Activated CD8-positive, alpha-beta memory T cell treated with anti-CD3 and anti-CD28 coated beads, Interleukin-2, amount 50 U/mL, for 4 hours (primary cell): ENCODE measurements at regions not wholly inside any gene's neighbourhood (a gene's known extent, or its start where the extent isn't known, plus 50 kb on each side); places are given as distances from the start of the nearest gene placed in this dataset.
"Not testable (repeated sequence)": the region's sequence is repeated elsewhere in the genome, so short reads cannot be mapped to it uniquely, and the experiment has no call there.

Source experiments
- DNase-seq: peaks from one replicate; pipeline ENCODE4 v3.0.0-alpha.2; 2020

DNA sequence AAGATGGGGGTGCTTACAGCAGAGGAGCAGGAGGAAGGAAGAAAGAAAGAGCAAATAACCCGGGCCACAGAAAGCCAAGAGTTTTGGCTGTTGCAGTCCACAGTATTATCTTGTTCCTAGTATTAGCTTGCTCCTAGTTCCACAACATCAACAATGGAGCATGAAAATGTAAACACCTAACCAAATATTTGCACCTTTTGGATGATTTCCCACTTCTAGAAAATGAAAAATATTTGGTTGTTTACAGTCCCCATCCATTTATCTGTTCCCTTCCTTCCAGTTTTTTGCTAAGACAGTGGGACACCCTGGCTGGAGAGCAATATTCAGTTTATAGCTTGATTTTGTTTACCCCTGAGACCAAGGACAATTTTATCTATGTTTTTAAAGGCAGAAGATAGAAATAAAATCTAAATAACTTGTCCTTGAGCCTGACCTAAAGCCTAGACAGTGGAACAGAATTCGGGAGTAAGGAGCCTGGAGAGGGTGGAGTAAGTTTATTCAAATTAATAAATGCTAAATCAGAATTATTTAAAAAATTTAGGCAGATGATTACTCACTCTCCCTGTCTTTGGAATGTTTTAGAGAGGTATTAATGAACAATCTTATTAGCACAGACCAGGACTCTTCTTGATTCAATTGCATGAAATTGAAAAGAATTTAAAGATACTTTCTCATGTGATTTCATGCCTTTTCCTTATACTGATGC, 51.6 kb downstream of the RESF1 start:
- DNase-seq = no peak

DNA sequence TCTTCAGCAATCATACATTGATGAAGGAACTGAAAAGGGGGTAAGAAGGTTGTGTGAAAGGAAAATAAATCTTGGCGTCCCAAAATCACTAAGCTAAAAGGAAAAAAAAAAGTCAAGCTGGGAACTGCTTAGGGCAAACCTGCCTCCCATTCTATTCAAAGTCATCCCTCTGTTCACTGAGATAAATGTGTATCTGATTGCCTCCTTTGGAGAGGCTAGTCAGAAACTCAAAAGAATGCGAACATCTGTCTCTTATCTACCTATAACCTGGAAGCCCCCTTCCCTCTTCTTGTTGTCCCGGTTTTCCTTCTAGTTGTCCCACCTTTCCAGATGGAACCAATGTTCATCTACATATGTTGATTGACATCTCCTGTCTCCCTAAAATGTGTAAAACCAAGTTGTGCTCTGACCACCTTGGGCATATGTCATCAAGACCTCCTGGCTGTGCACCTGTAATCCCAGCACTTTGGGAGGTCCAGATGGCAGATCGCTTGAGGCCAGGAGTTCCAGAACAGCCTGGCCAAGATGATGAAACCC, 53.1 kb downstream of the RESF1 start:
- DNase-seq = no peak

DNA sequence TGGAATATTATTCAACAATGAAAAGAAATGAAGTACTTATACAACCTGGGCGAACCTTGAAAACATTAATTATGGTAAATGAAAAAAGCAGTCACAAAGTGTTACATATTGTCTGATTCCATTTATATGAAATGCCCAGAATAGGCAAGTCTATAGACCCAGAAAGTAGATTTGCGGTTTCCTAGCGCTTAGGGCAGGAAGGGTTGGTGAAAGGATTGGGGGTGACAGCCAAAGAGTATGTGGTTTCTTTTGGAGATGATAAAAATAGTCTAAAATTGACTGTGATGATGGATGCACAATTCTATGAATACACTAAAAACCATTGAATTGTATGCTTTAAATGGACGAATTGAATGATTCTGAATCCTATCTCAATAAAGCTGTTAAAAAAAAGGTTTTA, 55.8 kb downstream of the RESF1 start:
- no peak for DNase-seq

DNA sequence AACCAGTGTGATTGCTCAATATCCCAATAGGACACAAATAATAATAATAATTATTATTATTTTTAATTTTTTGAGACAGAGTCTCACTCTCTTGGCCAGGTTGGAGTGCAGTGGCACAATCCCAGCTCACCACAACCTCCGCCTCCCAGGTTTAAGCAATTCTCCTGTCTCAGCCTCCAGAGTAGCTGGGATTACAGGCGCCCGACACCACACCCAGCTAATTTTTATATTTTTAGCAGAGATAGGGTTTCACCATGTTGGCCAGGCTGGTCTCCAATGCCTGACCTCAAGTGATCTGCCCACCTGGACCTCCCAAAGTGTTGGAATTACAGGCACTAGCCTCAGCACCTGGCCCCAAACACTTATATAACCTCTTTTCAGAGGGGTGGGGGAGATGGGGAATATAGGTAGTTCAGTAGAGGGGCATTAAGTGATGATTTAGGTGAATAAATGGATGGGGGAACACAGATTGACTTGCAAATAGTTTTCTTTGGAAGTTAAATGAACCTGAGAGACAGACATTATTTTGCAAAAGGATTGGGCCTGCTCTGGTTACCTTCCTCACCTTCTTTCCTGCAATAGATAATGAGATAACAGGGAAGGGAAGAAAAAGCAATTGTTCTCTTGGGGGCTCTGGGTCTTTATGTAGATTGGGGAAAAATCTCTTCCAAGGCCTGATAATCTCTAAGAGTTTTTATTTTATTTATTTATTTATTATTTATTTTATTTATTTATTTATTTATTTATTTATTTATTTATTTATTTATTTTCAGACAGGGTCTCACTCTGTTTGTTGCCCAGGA, 57.7 kb downstream of the RESF1 start:
- no peak for DNase-seq

DNA sequence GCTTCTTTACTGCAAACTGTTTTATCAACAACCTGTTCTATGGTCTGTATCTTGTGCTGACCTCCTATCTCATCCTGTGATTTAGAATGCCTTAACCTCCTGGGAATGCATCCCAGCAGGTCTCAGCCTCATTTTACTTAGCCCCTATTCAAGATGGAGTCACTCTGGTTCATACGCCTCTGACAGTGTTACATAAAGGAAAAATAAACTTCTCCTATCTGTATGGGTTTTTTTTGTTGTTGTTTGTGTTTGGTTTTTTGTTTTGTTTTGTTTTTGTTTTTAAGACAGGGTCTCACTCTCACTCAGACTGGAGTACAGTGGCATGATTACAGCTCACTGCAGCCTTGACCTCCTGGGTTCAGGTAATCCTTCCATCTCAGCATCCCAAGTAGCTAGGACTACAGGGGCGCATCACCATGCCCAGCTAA, 62.1 kb downstream of the RESF1 start:
- no peak for DNase-seq

DNA sequence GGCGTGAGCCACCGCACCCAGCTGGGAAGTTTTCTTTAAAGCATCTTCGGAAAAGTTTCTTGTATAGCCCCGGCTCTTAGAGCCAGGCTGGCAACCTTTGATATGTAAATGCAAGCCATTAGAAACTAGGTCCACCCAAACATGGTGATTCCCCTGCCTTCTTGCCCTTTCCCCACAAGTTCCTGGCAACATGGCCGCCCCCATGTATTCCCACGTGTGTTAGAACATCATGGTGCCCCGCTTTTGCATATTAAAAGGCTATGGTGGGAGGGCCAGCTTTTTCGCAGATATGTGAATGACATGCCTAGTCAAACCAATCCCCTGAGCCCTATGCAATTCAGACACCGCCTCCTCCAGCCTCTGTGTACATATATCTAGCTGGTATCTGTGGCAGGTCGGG, 63.2 kb downstream of the RESF1 start:
- not testable (repeated sequence) for DNase-seq

DNA sequence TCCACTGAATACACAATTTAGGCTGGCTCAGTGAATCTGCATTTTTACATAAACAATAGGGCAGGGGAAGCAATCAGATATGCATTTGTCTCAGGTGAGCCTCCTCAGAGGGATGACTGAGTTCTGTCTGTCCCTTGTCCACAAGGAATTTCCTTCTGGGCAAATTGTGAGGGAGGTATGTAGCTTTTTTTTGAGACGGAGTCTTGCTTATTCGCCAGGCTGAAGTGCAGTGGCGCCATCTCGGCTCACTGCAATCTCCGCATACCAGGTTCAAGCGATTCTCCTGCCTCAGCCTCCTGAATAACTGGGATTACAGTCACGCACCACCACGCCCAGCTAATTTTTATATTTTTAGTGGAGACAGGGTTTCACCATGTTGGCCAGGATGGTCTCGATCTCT, 64.6 kb downstream of the RESF1 start:
- not testable (repeated sequence) for DNase-seq

DNA sequence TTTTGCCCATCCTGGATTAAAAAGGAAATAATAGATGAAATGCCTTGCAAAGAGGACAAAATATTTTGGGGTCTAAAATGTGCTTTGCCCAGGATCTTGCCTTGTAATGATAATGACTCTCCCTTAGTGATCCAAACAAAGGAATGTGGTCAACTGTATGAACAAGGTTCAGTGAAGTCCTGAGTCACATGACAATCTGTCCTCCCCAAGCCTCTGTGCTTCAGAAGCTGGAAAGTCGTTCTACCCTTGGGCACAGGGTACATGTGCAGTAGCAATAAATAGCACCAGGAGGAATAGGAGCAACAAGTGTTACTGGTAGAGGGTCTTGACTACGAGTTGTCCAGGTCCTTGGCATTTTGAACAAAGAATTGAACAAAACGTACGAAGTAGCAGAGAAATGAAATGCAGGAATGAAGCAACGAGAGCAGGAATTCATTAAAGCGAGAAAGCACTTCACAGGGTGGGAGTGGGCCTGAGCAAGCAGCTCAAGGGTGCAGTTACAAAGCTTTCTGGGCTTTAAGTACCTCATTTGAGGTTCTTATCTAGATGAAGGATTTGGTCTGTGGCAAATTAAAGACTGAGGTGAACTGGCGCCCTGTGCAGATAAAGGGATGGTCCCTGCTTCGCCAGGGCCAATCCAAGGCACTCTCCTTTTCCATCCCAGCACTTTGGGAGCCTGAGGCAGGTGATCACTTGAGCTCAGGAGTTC, 65.8 kb downstream of the RESF1 start:
- DNase-seq = no peak

DNA sequence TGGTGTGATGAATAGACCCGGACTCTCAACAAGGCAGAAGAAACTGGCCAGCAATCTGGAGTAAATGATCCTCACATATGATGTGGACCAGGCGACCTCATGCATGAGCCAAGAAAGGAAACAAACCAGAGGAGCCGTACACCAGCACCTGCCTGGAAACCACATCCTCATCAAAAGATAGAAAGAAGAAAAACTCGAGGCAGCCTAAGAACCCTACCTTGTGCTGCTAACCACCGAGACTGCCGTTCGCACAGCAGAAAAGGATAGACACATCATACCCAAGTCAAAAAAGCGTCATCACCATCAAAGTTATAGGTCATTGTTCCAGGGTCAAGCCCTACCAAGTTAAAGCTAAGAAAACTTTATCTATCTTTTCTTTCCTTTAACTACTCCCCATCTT, 66.7 kb downstream of the RESF1 start:
- DNase-seq = peak; percentile 22

DNA sequence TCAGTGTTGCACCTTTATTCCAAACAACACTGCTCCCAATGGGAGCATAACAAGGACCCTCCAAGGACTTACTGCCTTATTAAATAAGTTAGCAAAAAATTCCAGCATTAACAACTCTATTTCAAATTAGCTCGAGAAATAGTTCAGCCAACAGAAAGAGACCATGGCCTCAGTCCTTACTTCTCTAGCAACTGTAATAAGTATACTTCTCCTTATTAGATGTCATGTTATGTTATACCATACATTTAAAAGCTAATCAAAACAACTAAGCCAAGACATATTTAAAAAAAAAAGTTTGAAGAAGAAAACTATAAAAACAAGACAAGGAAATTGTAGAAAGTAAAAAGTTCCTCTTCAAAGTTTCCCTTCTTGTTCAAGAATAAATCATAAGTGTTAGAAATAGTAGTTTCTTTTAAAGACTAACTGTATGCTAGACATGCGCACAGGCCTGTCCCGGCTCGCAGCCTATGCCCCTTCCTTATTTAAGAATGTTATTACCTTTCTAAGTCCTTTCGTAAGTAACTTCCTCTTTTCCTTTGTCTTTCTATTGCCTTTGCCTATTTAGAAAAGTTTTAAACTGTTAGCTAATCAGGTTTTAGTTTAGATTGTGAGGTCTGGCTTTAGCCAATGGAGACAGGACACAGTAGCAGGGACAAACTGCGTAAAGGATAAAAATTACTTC, 68.6 kb downstream of the RESF1 start:
- no peak for DNase-seq

DNA sequence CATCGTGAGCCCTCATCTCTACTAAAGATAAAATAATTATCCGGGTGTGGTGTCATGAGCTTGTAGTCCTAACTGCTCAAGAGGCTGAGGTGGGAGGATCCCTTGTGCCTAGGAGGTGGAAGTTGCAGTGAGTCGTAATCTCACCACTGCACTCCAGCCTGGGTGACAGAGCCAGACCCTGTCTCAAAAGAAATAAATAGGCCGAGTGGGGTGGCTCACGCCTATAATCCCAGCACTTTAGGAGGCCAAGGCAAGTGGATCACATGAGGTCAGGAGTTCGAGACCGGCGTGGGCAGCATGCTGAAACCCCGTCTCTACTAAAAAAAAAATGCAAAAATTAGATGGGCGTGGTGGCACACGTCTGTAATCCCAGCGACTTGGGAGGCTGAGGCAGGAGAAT, 70.9 kb downstream of the RESF1 start:
- no peak for DNase-seq

DNA sequence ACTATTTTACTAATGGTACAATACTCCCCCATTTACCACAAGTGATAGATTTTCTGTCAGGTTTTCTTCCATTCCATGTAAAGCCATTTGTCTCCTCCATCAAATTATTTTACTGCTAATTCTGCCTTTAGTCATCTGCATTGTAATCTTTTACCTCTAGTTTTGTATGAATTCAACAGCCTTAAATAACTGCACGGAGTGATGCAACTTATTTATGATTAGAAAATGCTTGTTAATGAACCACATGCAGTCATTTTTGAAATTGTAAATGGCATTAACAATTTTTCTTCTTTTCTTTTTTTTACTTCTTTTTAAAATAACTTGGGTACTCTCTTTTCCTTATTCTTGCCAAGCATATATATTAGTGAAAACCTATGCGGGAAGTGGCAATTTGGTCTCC, 71.5 kb downstream of the RESF1 start:
- no peak for DNase-seq

DNA sequence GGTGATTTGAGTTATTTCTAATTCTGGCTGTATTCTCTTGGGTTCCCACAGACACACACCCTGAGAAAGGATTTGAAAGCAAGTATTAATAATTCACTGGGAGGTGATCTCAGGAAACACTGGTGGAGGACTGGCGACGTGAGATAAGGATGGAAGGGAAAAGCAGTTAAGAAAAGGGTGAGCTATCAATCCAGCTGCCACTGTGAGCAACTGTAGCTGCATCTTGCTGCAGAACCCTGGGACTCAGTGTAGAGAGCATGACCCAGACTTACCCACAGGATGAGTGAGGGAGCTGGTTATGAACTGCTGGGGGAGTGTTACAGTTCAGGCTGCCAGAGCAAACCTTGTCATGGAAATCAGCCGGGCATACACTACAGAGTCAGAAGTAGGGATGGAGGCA, 71.9 kb downstream of the RESF1 start:
- no peak for DNase-seq

DNA sequence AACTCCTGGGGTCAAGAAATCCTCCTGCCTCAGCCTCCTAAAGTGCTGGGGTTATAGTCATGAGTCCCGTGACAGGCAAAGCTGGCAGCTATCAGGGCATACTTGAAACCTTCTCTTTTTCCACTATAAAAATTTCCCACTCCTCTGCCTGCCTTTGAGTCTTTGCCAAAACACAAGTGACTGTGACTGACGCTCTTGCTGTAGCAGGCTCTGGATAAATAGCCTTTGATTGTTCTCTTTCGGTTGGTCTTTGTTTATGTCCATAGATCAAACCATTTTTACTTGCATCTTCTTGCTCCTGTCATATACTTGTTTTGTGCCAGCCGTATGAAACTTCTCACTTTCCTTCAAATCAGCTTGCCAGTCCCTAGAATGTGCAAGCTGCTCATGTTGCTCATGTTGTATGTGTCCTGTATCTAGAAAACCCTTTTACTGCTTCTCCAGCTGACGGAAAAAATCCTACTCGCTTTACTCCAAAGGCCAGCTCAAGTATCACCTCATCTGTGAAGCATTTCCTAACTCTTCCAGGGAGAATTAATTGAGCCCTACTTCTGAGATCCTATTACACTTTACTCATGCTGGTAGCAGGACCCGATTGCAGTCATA, 73.1 kb downstream of the RESF1 start:
- DNase-seq = no peak

DNA sequence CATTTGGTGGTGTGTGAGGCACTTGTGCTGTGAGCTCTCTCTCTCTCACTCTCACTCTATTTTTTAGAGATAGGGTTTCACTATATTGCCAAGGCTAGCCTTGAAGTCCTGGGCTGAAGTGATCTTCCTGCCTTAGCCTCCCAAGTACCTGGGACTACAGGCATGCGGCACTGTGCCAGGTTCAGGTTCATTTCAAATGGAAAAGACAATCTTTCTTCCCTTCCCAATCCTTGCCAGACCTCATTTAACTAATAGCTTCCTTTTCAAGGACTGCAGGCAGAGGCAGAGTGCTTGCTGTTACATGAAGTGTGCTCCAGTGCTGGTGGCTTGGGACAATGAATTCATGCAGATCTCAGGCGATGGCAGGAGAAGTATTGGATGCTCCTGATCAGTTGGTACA, 73.2 kb upstream of the BICD1 start:
- no peak for DNase-seq

DNA sequence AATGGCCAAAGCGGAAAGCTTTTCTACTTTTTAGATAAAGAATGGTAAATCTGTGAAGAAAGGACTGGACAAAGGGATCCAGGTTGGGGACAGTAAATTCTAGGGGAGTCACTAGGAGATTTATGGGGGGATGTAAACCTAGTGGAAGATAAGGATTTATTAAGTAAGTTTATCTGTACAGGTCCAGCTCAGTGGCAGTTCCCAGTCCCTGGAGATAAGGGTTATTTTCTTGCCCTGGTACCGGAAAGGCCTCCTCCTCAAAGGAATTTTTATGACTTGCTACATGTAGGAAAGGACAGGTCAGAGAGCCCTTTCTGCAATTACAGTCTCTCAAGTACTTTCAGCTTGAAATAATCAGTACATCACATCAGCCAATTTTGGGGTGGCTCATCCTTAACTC, 72.6 kb upstream of the BICD1 start:
- DNase-seq = no peak

DNA sequence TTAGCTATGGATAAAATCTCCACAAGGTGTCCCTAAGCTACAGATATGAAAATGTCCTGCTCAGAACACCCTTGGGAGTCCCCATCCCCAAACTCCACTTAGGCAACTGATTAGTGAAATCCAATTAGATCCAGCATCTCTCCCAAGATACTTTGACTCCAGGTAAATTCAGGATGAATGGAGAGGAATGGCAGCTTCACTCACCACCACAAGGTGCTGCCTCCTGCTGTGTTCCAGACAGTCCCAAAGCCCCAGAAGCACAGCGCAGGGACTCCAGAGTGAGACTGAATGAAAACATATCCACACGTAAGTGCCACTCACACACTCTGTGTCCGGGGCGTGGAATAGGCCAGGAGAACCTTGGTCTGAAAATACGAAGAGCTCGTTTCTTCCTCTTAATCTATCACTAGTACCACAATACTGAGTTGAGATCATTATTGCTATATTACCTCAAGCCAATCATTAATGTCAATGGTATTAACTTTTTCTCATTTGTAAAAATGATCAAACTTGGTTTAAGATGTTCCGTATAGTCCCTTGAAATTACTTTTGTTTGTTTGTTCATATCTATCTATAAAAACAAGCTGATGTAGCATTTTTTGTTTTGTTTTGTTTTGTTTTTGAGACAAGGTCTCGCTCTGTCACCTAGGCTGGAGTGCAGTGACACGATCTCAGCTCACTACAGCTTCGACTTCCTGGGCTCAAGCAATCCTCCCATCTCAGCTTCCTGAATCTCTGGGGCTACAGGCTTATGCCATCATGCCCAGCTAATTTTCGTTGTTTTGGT, 70.0 kb upstream of the BICD1 start:
- DNase-seq = no peak

DNA sequence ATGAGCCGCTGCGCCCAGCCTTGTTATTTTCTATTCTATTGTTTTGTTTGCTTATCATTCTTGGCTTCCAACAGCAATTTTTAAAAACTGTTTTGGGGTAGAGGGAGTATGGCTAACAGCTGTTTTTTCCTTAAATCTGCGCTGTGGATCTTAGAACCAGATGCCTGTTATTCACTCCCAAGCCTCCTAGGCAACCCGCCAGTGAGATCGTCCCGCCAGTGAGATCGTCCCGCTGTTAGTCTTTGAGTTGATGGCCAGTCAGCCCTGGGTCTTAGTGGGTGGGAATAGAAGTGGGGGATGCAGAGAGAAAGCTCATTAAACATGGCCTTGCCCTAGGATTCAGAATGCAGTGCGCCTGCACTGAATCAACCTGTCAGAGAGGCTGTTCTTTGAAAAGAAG, 67.3 kb upstream of the BICD1 start:
- DNase-seq = no peak

DNA sequence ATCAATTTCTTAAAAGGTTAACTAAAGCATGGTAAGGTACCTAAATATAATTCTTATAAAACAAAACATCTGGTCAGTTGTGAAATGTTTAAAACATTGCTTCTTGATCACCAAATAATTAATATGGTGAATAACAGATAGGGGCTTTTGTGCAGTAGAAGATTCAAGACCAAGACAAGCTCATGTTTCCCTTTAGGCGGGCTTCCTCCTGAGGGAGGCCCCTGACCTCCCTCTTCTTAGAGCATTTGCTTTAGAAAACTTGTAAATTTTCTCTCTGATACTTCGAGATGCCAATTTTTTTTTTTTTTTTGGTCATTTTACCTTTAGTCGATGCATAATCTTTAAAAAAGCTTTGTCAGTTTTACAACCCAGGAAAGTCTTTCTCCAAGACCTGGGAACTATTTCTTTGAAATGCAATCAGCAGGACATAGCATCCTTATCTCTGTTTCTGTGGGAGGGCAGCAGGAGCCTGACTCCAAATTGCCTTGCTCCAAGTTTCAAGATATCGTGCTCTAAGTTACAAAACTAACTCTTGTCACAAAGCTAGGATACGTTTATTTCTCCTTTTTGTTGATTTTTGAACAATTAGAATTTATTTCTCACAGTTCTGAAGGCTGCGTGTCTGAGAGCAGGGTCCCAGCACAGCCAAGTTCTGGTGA, 66.6 kb upstream of the BICD1 start:
- DNase-seq = no peak

DNA sequence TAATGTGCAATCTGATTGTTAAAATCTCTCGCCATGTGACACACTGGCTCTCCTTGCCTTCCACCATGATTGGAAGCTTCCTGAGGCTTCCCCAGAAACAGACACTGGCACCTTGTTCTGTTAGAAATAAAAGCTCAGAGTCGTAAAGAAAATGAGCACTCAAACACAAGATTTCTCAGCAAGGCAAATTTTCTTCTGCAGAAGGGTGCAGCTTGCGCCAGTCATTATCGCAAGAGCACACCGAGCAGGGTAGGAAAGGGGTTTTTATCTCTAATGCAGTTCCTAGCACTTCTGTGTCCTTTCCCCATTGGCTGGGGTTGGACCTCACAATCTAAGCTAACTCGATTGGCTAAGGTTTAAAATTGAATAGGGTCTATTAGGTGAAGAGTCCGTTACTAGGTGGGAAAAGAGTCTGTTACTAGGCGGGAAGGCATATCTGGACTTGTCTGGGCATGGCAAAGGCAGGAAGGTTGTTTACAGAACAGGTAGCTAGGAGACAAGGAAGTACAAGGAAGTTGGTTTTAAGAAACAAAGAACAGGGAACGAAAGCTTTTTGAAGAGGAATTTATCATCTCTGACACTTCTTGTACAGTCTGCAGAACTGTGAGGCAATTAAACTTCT, 62.6 kb upstream of the BICD1 start:
- DNase-seq = no peak
